ENCODE measurements at regions not wholly inside any gene's neighbourhood (a gene's known extent, or its start where the extent isn't known, plus 50 kb on each side); places are given as distances from the start of the nearest gene placed in this dataset.

DNA sequence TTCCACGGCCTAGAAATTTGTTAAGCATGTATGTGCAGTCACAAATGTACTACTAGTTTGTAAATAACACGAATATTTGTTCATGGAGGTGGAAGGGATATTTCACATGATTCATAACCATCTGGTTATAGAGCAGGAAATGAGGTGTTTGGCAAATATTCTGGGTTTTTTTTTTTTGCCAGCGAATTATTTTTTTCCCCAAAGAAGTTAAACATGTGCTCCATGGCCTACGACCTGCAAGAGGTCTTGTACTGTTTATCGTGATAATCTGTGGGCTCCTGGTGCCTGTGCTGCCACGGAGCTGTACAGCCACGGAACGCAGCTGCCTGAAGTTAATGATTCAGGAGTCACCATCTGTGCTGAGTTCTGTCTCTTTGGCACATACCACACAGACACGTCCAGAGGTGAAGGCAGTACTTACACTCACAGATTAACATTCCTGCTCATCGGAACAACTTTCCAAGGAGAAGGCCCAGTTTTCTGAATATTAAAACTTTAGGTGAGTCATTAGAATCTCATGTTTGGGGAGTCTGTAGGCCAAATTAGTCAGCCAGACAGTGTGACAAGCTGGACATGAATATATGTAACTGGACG is 156.3 kb downstream of the TMX1 start:
- TF ChIP-seq EZH2 (IDR thresholded peaks at IDR 0.05; ENCODE audit: borderline replicate concordance, low read depth, low read length, severe bottlenecking): no peak
- TF ChIP-seq, protein P1, sequence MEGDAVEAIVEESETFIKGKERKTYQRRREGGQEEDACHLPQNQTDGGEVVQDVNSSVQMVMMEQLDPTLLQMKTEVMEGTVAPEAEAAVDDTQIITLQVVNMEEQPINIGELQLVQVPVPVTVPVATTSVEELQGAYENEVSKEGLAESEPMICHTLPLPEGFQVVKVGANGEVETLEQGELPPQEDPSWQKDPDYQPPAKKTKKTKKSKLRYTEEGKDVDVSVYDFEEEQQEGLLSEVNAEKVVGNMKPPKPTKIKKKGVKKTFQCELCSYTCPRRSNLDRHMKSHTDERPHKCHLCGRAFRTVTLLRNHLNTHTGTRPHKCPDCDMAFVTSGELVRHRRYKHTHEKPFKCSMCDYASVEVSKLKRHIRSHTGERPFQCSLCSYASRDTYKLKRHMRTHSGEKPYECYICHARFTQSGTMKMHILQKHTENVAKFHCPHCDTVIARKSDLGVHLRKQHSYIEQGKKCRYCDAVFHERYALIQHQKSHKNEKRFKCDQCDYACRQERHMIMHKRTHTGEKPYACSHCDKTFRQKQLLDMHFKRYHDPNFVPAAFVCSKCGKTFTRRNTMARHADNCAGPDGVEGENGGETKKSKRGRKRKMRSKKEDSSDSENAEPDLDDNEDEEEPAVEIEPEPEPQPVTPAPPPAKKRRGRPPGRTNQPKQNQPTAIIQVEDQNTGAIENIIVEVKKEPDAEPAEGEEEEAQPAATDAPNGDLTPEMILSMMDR (IDR thresholded peaks at IDR 0.05; ENCODE audit: borderline replicate concordance, extremely low read depth, low read length, poor library complexity, severe bottlenecking): no peak
